Stomach (tissue), 8 donors: ENCODE measurements at regions not wholly inside any gene's neighbourhood (a gene's known extent, or its start where the extent isn't known, plus 50 kb on each side); places are given as distances from the start of the nearest gene placed in this dataset.

Source experiments
- DNase-seq, 2 donors: peaks; one replicate each; pipeline versions ENCODE4 v3.0.0 to v3.0.0-alpha.2; 2013 to 2019
- H3K27ac ChIP-seq, 5 donors: fragments of 200-600 bp in 4 of 5; sonication (generic) in 4 of 5; one replicate each; pipeline ENCODE4 v1.5.1; 2013 to 2019; ENCODE audit warnings: mild to moderate bottlenecking in 1 of 5, moderate library complexity in 1 of 5
- H3K27me3 ChIP-seq, 3 donors: fragments of 200-600 bp; sonication (generic); one replicate each; pipeline ENCODE4 v1.5.1; 2017 to 2019; ENCODE audit warnings: mixed run types in 1 of 3
- H3K36me3 ChIP-seq, 4 donors: fragments of 200-600 bp; sonication (generic); 1 replicate in 3 of 4; 2 replicates in 1 of 4; pipeline ENCODE4 v1.5.1; 2016 to 2019
- H3K4me1 ChIP-seq, 4 donors: fragments of 200-600 bp; sonication (generic); one replicate each; pipeline ENCODE4 v1.5.1; 2016 to 2019
- H3K4me3 ChIP-seq, 4 donors: fragments of 200-600 bp; sonication (generic) in 3 of 4; one replicate each; pipeline ENCODE4 v1.5.1; 2016 to 2019; ENCODE audit warnings: mild to moderate bottlenecking in 1 of 4
- H3K9me3 ChIP-seq, 4 donors: fragments of 200-600 bp; sonication (generic); one replicate each; pipeline ENCODE4 v1.5.1; 2016 to 2019
- CTCF ChIP-seq, 7 experiments: fragments of 450-650 bp in 4 of 7; fragments of 200-600 bp in 3 of 7; sonication (generic) in 3 of 7; IDR thresholded peaks; one replicate each; pipeline ENCODE4 v1.5.1; 2016 to 2019; ENCODE audit warnings: antibody characterized with exemption in 7 of 7, control low read depth in 2 of 7, mild to moderate bottlenecking in 1 of 7
- EP300 ChIP-seq: sonication (generic); formaldehyde crosslinking; IDR thresholded peaks from one replicate; pipeline ENCODE4 v1.6.1; 2017; ENCODE audit warnings: antibody characterized with exemption
- POLR2A ChIP-seq, 4 donors: fragments of 450-650 bp; IDR thresholded peaks; one replicate each; pipeline ENCODE4 v1.6.1; 2016; ENCODE audit warnings: antibody characterized with exemption in 4 of 4, control low read depth in 2 of 4, mild to moderate bottlenecking in 1 of 4, moderate library complexity in 1 of 4
- POLR2AphosphoS5 ChIP-seq, 3 donors: sonication (generic); formaldehyde crosslinking; IDR thresholded peaks; one replicate each; pipeline ENCODE4 v1.6.1; 2016; ENCODE audit warnings: antibody characterized with exemption in 3 of 3
- WGBS, 5 donors: extraction: QIAGEN DNeasy Blood & Tissue Kit in 3 of 5; methylation state at CpG; one replicate each; pipeline versions ENCODE4 v1.1.5 to v1.1.7; 2013 to 2018; 5-methylcytosine and 5-hydroxymethylcytosine counted together
- intact Hi-C: fragments of 100-400 bp; cut with DNase I; formaldehyde crosslinking; loops from one replicate; pipeline ENCODE4 v1.15.1; 2023; ENCODE audit warnings: low total_unique reads
- donor health status: healthy with polysubstance abuse.
- donor health status: Bipolar disorder and iron deficiency.
- donor health status: healthy.

GRCh38 chr3:102673271-102674115 lies 238.7 kb downstream of the ZPLD1 start:
- Histone ChIP-seq H3K27me3 (peaks cover 0 to under 1% (median 0%) of the 10 kb centered on the region in 3 donors), H3K36me3 (no peaks in the 10 kb centered on the region), H3K4me3 (no peak overlapping the region), H3K27ac (no peak overlapping the region), H3K9me3 (no peaks in the 10 kb centered on the region), H3K4me1 (peaks cover 0 to 7% (median 3%) of the 10 kb centered on the region in 4 donors)
- intact Hi-C loops = no loop called here
- TF ChIP-seq EP300 (no peak), CTCF (IDR thresholded peaks at IDR 0.05) (peak in 5 of 7 experiments; percentile 32 to 80 (median 62))
- 11 to 14% (median 12%) methylated on average over 16 of the region's 16 CpGs for WGBS, 5 donors
- peak; percentile 59 to 88 for DNase-seq

GRCh38 chr3:102674284-102674683 lies 239.5 kb downstream of the ZPLD1 start:
- Histone ChIP-seq H3K36me3 (no peaks in the 10 kb centered on the region), H3K9me3 (no peaks in the 10 kb centered on the region), H3K4me3 (no peak overlapping the region), H3K4me1 (peaks cover 0 to 7% (median 3%) of the 10 kb centered on the region in 4 donors), H3K27me3 (no peaks in the 10 kb centered on the region), H3K27ac (no peak overlapping the region)
- WGBS, 5 donors = 85 to 91% (median 87%) methylated on average over 7 of the region's 7 CpGs
- no peak for DNase-seq
- TF ChIP-seq POLR2AphosphoS5 (IDR thresholded peaks at IDR 0.05) (no peak), CTCF (IDR thresholded peaks at IDR 0.05) (no peak), POLR2A (IDR thresholded peaks at IDR 0.05) (no peak), EP300 (no peak)
- intact Hi-C loops = no loop called here

GRCh38 chr3:102676424-102676823 lies 241.6 kb downstream of the ZPLD1 start:
- no peak for DNase-seq
- Histone ChIP-seq H3K27ac (no peak overlapping the region), H3K27me3 (no peaks in the 10 kb centered on the region), H3K9me3 (no peaks in the 10 kb centered on the region), H3K4me1 (peaks cover 0 to 7% (median 3%) of the 10 kb centered on the region in 4 donors), H3K4me3 (no peak overlapping the region), H3K36me3 (no peaks in the 10 kb centered on the region)
- TF ChIP-seq POLR2A (IDR thresholded peaks at IDR 0.05) (no peak), POLR2AphosphoS5 (IDR thresholded peaks at IDR 0.05) (no peak), CTCF (IDR thresholded peaks at IDR 0.05) (no peak), EP300 (no peak)
- intact Hi-C loops = no loop called here

- Histone ChIP-seq H3K9me3 (no peaks in the 10 kb centered on the region), H3K4me3 (no peak overlapping the region), H3K27me3 (no peaks in the 10 kb centered on the region), H3K4me1 (no peaks in the 10 kb centered on the region), H3K36me3 (no peaks in the 10 kb centered on the region), H3K27ac (no peak overlapping the region)
- DNase-seq = no peak
- no peak for TF ChIP-seq POLR2AphosphoS5 (IDR thresholded peaks at IDR 0.05)
- intact Hi-C loops = no loop called here
Measured at GRCh38 chr3:102682741-102683140, 247.9 kb downstream of the ZPLD1 start.

- Histone ChIP-seq H3K27me3 (no peaks in the 10 kb centered on the region), H3K36me3 (no peaks in the 10 kb centered on the region), H3K4me1 (no peaks in the 10 kb centered on the region), H3K27ac (no peak overlapping the region), H3K4me3 (no peak overlapping the region), H3K9me3 (no peaks in the 10 kb centered on the region)
- intact Hi-C loops = no loop called here
- 76 to 79% (median 78%) methylated on average over 2 of the region's 2 CpGs for WGBS, 5 donors
- TF ChIP-seq CTCF (IDR thresholded peaks at IDR 0.05) (no peak), POLR2AphosphoS5 (IDR thresholded peaks at IDR 0.05) (no peak)
- no peak for DNase-seq
Measured at GRCh38 chr3:102686792-102687191, 252.0 kb downstream of the ZPLD1 start.
